A549 (cell line): ENCODE measurements at regions not wholly inside any gene's neighbourhood (a gene's known extent, or its start where the extent isn't known, plus 50 kb on each side); places are given as distances from the start of the nearest gene placed in this dataset.

Source experiments
- BCL3 ChIP-seq: fragments of >200 bp; sonication (Bioruptor Twin); formaldehyde crosslinking; IDR thresholded peaks from 3 replicates; pipeline ENCODE4 v1.6.1; 2016
- CTCF ChIP-seq: fragments of >200 bp; sonication (Bioruptor Twin); formaldehyde crosslinking; IDR thresholded peaks from 3 replicates; pipeline ENCODE4 v1.5.1; 2016
- HOXA7 ChIP-seq: fragments of 250-450 bp; sonication (Bioruptor Pico); IDR thresholded peaks from 2 replicates; pipeline ENCODE4 v1.5.0; 2020; ENCODE audit warnings: mild to moderate bottlenecking, moderate library complexity
- MAFK ChIP-seq: fragments of 450-650 bp; IDR thresholded peaks from 2 replicates; pipeline ENCODE4 v1.6.1; 2014; ENCODE audit not compliant: partially characterized antibody
- MAX ChIP-seq: IDR thresholded peaks from 2 replicates; pipeline ENCODE4 v1.6.1; 2012
- POLR2A ChIP-seq: IDR thresholded peaks from 2 replicates; pipeline ENCODE4 v1.6.1; 2012; ENCODE audit warnings: mild to moderate bottlenecking, low read length
- RNF2 ChIP-seq: fragments of 200-600 bp; sonication (generic); IDR thresholded peaks from 2 replicates; pipeline ENCODE4 v1.6.1; 2016; ENCODE audit warnings: low read depth, mild to moderate bottlenecking, antibody characterized with exemption, moderate library complexity, borderline replicate concordance
- ZFP36 ChIP-seq: fragments of 450-650 bp; IDR thresholded peaks from 2 replicates; pipeline ENCODE4 v1.6.1; 2014; ENCODE audit warnings: borderline replicate concordance; ENCODE audit not compliant: partially characterized antibody

GRCh38 chr9:103755441-103755840 lies 338.7 kb upstream of the SMC2 start:
- TF ChIP-seq CTCF, result no peak
- no peak for TF ChIP-seq MAFK
- TF ChIP-seq BCL3, result no peak
- TF ChIP-seq MAX, result no peak
- TF ChIP-seq RNF2, result no peak
- TF ChIP-seq POLR2A, result no peak
- no peak for TF ChIP-seq ZFP36
- TF ChIP-seq HOXA7 (CRISPR knock-in tag), result no peak
